H9 (cell line): ENCODE measurements at regions not wholly inside any gene's neighbourhood (a gene's known extent, or its start where the extent isn't known, plus 50 kb on each side); places are given as distances from the start of the nearest gene placed in this dataset.

ENCODE experiments used
- DNase-seq: peaks from one replicate; pipeline ENCODE4 v3.0.0-alpha.2; 2017
- H2AFZ ChIP-seq: one replicate; pipeline ENCODE4 v1.6.1; 2013; ENCODE audit warnings: mild to moderate bottlenecking, low read length, control low read depth, moderate library complexity
- H2AK5ac ChIP-seq: 2 replicates; pipeline ENCODE4 v1.6.1; 2013; ENCODE audit warnings: low read length, control low read depth, mixed read lengths; ENCODE audit not compliant: insufficient read length
- H2BK120ac ChIP-seq: one replicate; pipeline ENCODE4 v1.6.1; 2013; ENCODE audit warnings: low read depth, mild to moderate bottlenecking, low read length, control low read depth, inconsistent platforms; ENCODE audit not compliant: poor library complexity, severe bottlenecking
- H2BK12ac ChIP-seq: 2 replicates; pipeline ENCODE4 v1.6.1; 2013; ENCODE audit warnings: low read length, control low read depth, mixed read lengths, low read depth; ENCODE audit not compliant: insufficient read length
- H2BK15ac ChIP-seq: 2 replicates; pipeline ENCODE4 v1.6.1; 2013; ENCODE audit warnings: low read depth, low read length, control low read depth
- H2BK20ac ChIP-seq: one replicate; pipeline ENCODE4 v1.6.1; 2013; ENCODE audit warnings: low read depth, mild to moderate bottlenecking, low read length, control low read depth, inconsistent platforms; ENCODE audit not compliant: poor library complexity, severe bottlenecking
- H2BK5ac ChIP-seq: 2 replicates; pipeline ENCODE4 v1.6.1; 2013; ENCODE audit warnings: low read length, control low read depth, mixed read lengths; ENCODE audit not compliant: insufficient read length
- H3K14ac ChIP-seq: 2 replicates; pipeline ENCODE4 v1.6.1; 2013; ENCODE audit warnings: low read length, control low read depth; ENCODE audit not compliant: insufficient read depth
- H3K18ac ChIP-seq: 2 replicates; pipeline ENCODE4 v1.6.1; 2013; ENCODE audit warnings: low read depth, mild to moderate bottlenecking, mixed read lengths, low read length, control low read depth; ENCODE audit not compliant: insufficient read length
- H3K23ac ChIP-seq: 2 replicates; pipeline ENCODE4 v1.6.1; 2013; ENCODE audit warnings: low read length, control low read depth, mixed read lengths, low read depth; ENCODE audit not compliant: insufficient read length
- H3K23me2 ChIP-seq: 2 replicates; pipeline ENCODE4 v1.6.1; 2013; ENCODE audit warnings: low read depth, mild to moderate bottlenecking, mixed read lengths, low read length, control low read depth; ENCODE audit not compliant: insufficient read length, poor library complexity, severe bottlenecking
- H3K27ac ChIP-seq: 2 replicates; pipeline ENCODE4 v1.5.1; 2013; ENCODE audit warnings: low read length, control low read depth, mixed read lengths, low read depth; ENCODE audit not compliant: insufficient read length
- H3K27me3 ChIP-seq: 2 replicates; pipeline ENCODE4 v1.6.1; 2013; ENCODE audit warnings: low read length, control low read depth, inconsistent platforms; ENCODE audit not compliant: insufficient read depth
- H3K4ac ChIP-seq: 2 replicates; pipeline ENCODE4 v1.6.1; 2013; ENCODE audit warnings: low read depth, mild to moderate bottlenecking, control low read depth, inconsistent platforms, low read length, moderate library complexity
- H3K4me1 ChIP-seq: 2 replicates; pipeline ENCODE4 v1.6.1; 2013; ENCODE audit warnings: low read length, control low read depth, inconsistent platforms; ENCODE audit not compliant: insufficient read depth
- H3K4me2 ChIP-seq: 2 replicates; pipeline ENCODE4 v1.6.1; 2013; ENCODE audit warnings: low read length, control low read depth, mixed read lengths; ENCODE audit not compliant: insufficient read length, insufficient read depth
- H3K56ac ChIP-seq: 2 replicates; pipeline ENCODE4 v1.6.1; 2013; ENCODE audit warnings: low read depth, mild to moderate bottlenecking, mixed read lengths, low read length, control low read depth; ENCODE audit not compliant: insufficient read length
- H3K79me1 ChIP-seq: 2 replicates; pipeline ENCODE4 v1.6.1; 2013; ENCODE audit warnings: low read depth, mild to moderate bottlenecking, moderate library complexity, low read length, control low read depth, inconsistent platforms; ENCODE audit not compliant: insufficient read depth, poor library complexity, severe bottlenecking
- H3K79me2 ChIP-seq: 2 replicates; pipeline ENCODE4 v1.6.1; 2013; ENCODE audit warnings: low read length, control low read depth, inconsistent platforms; ENCODE audit not compliant: insufficient read depth
- H3K9ac ChIP-seq: 2 replicates; pipeline ENCODE4 v1.6.1; 2013; ENCODE audit warnings: low read length, control low read depth, mixed read lengths; ENCODE audit not compliant: insufficient read length; ENCODE audit errors: extremely low read depth
- H3K9me3 ChIP-seq: one replicate; pipeline ENCODE4 v1.6.1; 2013; ENCODE audit warnings: low read depth, low read length, inconsistent platforms; ENCODE audit not compliant: control insufficient read depth
- H3T11ph ChIP-seq: one replicate; pipeline ENCODE4 v1.6.1; 2013; ENCODE audit warnings: mild to moderate bottlenecking, low read length, control low read depth, inconsistent platforms
- H4K20me1 ChIP-seq: one replicate; pipeline ENCODE4 v1.6.1; 2013; ENCODE audit not compliant: control insufficient read depth, insufficient read length, insufficient read depth
- H4K5ac ChIP-seq: 2 replicates; pipeline ENCODE4 v1.6.1; 2013; ENCODE audit warnings: low read depth, mild to moderate bottlenecking, mixed read lengths, low read length, control low read depth; ENCODE audit not compliant: insufficient read length
- H4K8ac ChIP-seq: replicated peaks from 2 replicates; pipeline ENCODE4 v1.6.1; 2013; ENCODE audit warnings: low read length, control low read depth, mixed read lengths, low read depth; ENCODE audit not compliant: insufficient read length
- H4K91ac ChIP-seq: 2 replicates; pipeline ENCODE4 v1.6.1; 2013; ENCODE audit warnings: low read depth, mild to moderate bottlenecking, moderate library complexity, mixed read lengths, low read length, control low read depth; ENCODE audit not compliant: insufficient read length
- H3K27ac Mint-ChIP-seq, 3 experiments: 2 replicates in 2 of 3; 3 replicates in 1 of 3; pipeline ENCODE4 v1.8.0; 2020 to 2021; ENCODE audit warnings: mixed read lengths in 3 of 3, mild to moderate bottlenecking in 1 of 3, moderate library complexity in 1 of 3
- H3K27me3 Mint-ChIP-seq: 2 replicates; pipeline ENCODE4 v1.8.0; 2021; ENCODE audit warnings: low read depth, mild to moderate bottlenecking, moderate library complexity, mixed read lengths
- H3K36me3 Mint-ChIP-seq, 3 experiments: 2 replicates in 2 of 3; 3 replicates in 1 of 3; pipeline ENCODE4 v1.8.0; 2020 to 2021; ENCODE audit warnings: low read depth in 3 of 3, mixed read lengths in 3 of 3; ENCODE audit not compliant: insufficient read depth in 1 of 3
- H3K4me1 Mint-ChIP-seq, 2 experiments: 2 replicates each; pipeline ENCODE4 v1.8.0; 2020; ENCODE audit warnings: mixed read lengths in 2 of 2
- H3K4me3 Mint-ChIP-seq, 2 experiments: 2 replicates in 1 of 2; 3 replicates in 1 of 2; pipeline ENCODE4 v1.8.0; 2020 to 2021; ENCODE audit warnings: mild to moderate bottlenecking in 2 of 2, mixed read lengths in 2 of 2, moderate library complexity in 1 of 2
- H3K9me3 Mint-ChIP-seq, 2 experiments: 2 replicates in 1 of 2; 3 replicates in 1 of 2; pipeline ENCODE4 v1.8.0; 2020; ENCODE audit warnings: mild to moderate bottlenecking in 2 of 2, mixed read lengths in 2 of 2, moderate library complexity in 1 of 2
- WGBS: extraction: QIAGEN DNeasy Blood & Tissue Kit; methylation state at CpG from one replicate; pipeline ENCODE4 v1.1.7; 2013; ENCODE audit warnings: missing lambda C conversion rate, low lambda C conversion rate, mixed read lengths; ENCODE audit not compliant: insufficient read length; ENCODE audit errors: extremely low coverage; 5-methylcytosine and 5-hydroxymethylcytosine counted together
- TF ChIP-seq, protein P1 (sequence below): fragments of 200-600 bp; sonication (generic); conservative IDR thresholded peaks from 3 replicates; pipeline ENCODE4 v1.8.0; 2021; ENCODE audit warnings: antibody characterized with exemption, mild to moderate bottlenecking

DNA sequence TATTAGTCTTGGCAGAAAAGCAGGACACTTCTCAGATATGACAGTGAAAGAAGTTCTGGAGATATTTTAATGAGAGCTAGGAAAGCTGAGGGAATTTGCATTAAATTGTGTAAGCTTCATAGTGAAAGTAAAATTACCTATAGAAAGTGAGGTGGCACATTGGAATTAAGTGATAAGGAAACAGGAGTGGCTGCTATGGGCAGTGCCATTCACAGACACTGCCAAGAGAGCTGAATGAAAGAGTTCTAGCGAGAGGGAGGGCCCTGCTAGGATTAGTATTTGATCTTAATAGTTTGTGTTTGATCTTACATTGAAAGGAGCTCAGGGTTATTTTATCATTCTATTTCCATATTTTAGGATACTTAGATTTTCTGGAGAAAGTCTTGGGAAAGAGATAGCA, 351.9 kb downstream of the DDX10 start:
- Histone ChIP-seq H3K23me2 (no peaks in the 10 kb centered on the region), H2AFZ (no peak overlapping the region), H3K4me2 (no peak overlapping the region), H2BK15ac (no peak overlapping the region), H3K56ac (no peak overlapping the region), H3K9me3 (no peaks in the 10 kb centered on the region), H2BK12ac (no peak overlapping the region), H2BK5ac (no peak overlapping the region), H3K23ac (no peak overlapping the region), H4K5ac (no peak overlapping the region), H3K27me3 (no peaks in the 10 kb centered on the region), H3K79me2 (no peaks in the 10 kb centered on the region), H3K79me1 (no peaks in the 10 kb centered on the region), H3K14ac (no peak overlapping the region), H2BK120ac (no peak overlapping the region), H3K27ac (no peak overlapping the region), H3K18ac (no peak overlapping the region), H3K4me1 (no peaks in the 10 kb centered on the region), H3K9ac (no peak overlapping the region), H4K8ac (no peak overlapping the region), H3T11ph (no peak overlapping the region), H3K4ac (no peak overlapping the region), H2BK20ac (no peak overlapping the region), H2AK5ac (no peak overlapping the region), H4K91ac (no peak overlapping the region), H4K20me1 (no peaks in the 10 kb centered on the region)
- Mint-ChIP-seq H3K4me3 (no peak overlapping the region), H3K27me3 (no peaks in the 10 kb centered on the region), H3K27ac (no peak overlapping the region), H3K9me3 (no peaks in the 10 kb centered on the region; a peak in 1 of 5 replicates), H3K36me3 (no peaks in the 10 kb centered on the region), H3K4me1 (no peaks in the 10 kb centered on the region)
- no CpG with 5 or more reads among the region's 1 CpG for WGBS
- DNase-seq, result no peak
- TF ChIP-seq, protein P1, sequence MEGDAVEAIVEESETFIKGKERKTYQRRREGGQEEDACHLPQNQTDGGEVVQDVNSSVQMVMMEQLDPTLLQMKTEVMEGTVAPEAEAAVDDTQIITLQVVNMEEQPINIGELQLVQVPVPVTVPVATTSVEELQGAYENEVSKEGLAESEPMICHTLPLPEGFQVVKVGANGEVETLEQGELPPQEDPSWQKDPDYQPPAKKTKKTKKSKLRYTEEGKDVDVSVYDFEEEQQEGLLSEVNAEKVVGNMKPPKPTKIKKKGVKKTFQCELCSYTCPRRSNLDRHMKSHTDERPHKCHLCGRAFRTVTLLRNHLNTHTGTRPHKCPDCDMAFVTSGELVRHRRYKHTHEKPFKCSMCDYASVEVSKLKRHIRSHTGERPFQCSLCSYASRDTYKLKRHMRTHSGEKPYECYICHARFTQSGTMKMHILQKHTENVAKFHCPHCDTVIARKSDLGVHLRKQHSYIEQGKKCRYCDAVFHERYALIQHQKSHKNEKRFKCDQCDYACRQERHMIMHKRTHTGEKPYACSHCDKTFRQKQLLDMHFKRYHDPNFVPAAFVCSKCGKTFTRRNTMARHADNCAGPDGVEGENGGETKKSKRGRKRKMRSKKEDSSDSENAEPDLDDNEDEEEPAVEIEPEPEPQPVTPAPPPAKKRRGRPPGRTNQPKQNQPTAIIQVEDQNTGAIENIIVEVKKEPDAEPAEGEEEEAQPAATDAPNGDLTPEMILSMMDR, result no peak
